ENCODE measurements at regions not wholly inside any gene's neighbourhood (a gene's known extent, or its start where the extent isn't known, plus 50 kb on each side); places are given as distances from the start of the nearest gene placed in this dataset.

GRCh38 chr4:34066126-34066525 lies 2178.2 kb downstream of the ARAP2 start:
- H3K4me3 ChIP-seq (ENCODE audit: low read depth, low read length), result no peak overlapping the region
- TF ChIP-seq, protein P1, sequence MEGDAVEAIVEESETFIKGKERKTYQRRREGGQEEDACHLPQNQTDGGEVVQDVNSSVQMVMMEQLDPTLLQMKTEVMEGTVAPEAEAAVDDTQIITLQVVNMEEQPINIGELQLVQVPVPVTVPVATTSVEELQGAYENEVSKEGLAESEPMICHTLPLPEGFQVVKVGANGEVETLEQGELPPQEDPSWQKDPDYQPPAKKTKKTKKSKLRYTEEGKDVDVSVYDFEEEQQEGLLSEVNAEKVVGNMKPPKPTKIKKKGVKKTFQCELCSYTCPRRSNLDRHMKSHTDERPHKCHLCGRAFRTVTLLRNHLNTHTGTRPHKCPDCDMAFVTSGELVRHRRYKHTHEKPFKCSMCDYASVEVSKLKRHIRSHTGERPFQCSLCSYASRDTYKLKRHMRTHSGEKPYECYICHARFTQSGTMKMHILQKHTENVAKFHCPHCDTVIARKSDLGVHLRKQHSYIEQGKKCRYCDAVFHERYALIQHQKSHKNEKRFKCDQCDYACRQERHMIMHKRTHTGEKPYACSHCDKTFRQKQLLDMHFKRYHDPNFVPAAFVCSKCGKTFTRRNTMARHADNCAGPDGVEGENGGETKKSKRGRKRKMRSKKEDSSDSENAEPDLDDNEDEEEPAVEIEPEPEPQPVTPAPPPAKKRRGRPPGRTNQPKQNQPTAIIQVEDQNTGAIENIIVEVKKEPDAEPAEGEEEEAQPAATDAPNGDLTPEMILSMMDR (IDR thresholded peaks at IDR 0.05; ENCODE audit: borderline replicate concordance, insufficient read depth, low read depth, low read length), result no peak

GRCh38 chr4:34091451-34091850 lies 2152.9 kb downstream of the ARAP2 start:
- TF ChIP-seq, protein P1 (IDR thresholded peaks at IDR 0.05; ENCODE audit: borderline replicate concordance, insufficient read depth, low read depth, low read length), result no peak
- no peak overlapping the region for H3K4me3 ChIP-seq (ENCODE audit: low read depth, low read length)

- TF ChIP-seq, protein P1 (IDR thresholded peaks at IDR 0.05; ENCODE audit: borderline replicate concordance, insufficient read depth, low read depth, low read length), result no peak
- H3K4me3 ChIP-seq (ENCODE audit: low read depth, low read length), result no peak overlapping the region
These were observed 2150.2 kb downstream of the ARAP2 start for GRCh38 chr4:34094114-34094513.

DNA sequence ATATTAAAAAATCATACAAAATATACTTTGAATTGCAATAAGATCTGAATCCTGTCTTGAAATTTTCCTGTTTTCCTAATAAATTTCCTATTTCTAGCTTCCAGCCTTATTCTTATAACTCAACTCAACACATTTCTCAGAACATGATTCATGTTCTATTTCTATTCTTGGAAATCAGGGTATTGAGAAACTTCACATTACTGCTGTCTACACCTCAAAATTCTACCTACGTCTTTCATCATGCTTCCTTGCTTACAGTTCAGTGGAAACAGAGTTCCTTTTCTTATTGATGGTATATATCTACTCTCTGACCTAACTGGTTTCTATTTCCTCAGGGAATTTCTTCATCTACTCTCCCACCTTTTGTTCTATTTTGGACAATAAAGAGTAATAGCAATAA lies 2139.0 kb downstream of the ARAP2 start:
- TF ChIP-seq, protein P1 (IDR thresholded peaks at IDR 0.05; ENCODE audit: borderline replicate concordance, insufficient read depth, low read depth, low read length), result no peak
- H3K4me3 ChIP-seq (ENCODE audit: low read depth, low read length), result no peak overlapping the region

DNA sequence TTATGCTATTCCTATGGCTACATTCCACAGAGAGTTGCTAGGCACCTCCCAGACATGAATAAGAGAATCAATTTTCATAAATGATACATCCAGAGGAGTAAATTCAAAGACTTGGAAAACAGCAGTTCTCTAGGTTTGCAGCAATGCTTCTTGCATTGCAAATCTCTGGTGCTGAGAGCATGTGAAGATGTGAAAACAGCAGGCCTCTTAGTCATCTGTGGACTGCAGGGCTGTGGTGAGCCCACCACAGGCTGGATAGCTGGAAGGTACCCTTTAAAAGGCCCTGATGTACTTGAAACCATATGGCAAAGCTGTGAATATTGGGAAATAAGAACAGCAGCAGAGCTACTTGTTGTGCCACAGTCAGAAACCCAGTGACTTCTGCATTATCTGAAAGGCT lies 2135.9 kb downstream of the ARAP2 start:
- TF ChIP-seq, protein P1 (IDR thresholded peaks at IDR 0.05; ENCODE audit: borderline replicate concordance, insufficient read depth, low read depth, low read length), result no peak
- H3K4me3 ChIP-seq (ENCODE audit: low read depth, low read length), result no peak overlapping the region

- H3K4me3 ChIP-seq (ENCODE audit: low read depth, low read length), result no peak overlapping the region
- TF ChIP-seq, protein P1 (IDR thresholded peaks at IDR 0.05; ENCODE audit: borderline replicate concordance, insufficient read depth, low read depth, low read length), result no peak
These were observed 2131.7 kb downstream of the ARAP2 start for GRCh38 chr4:34112573-34112972.

DNA sequence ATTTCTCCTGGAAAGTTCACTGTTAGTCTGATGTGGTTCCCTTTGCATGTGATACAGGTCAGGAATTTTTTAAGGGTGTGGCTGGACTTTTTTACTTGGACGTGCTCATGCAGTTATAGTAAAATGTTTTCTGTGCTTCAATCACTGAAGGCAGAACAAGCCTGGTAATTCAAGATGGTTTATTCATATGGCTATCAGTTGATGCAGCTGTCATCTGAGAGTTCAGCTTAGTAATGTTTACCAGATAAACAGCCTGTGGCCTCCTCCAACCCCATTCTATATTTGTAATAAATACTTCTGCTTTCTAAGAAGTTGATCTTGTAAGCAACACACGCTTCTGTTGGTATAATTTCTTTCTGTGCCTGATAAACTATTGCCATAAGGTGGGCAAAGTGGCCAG lies 2105.9 kb downstream of the ARAP2 start:
- TF ChIP-seq, protein P1 (IDR thresholded peaks at IDR 0.05; ENCODE audit: borderline replicate concordance, insufficient read depth, low read depth, low read length), result no peak
- no peak overlapping the region for H3K4me3 ChIP-seq (ENCODE audit: low read depth, low read length)

All from GM12875 (cell line).